Gastroesophageal sphincter (tissue), 4 donors: ENCODE measurements at regions not wholly inside any gene's neighbourhood (a gene's known extent, or its start where the extent isn't known, plus 50 kb on each side); places are given as distances from the start of the nearest gene placed in this dataset.
A peak's percentile ranks its signal among the peaks of the same experiment; 100 is the strongest.

Experiments
- ATAC-seq: fragments of 150-250 bp; one replicate; pipeline ENCODE4 v1.9.1; 2016; ENCODE audit warnings: mild to moderate bottlenecking, moderate library complexity
- H3K27ac ChIP-seq, 4 donors: fragments of 200-600 bp; sonication (generic) in 3 of 4; 1 replicate in 3 of 4; 2 replicates in 1 of 4; pipeline ENCODE4 v1.5.1; 2016 to 2019
- H3K27me3 ChIP-seq: fragments of 200-600 bp; sonication (generic); one replicate; pipeline ENCODE4 v1.5.1; 2019
- H3K36me3 ChIP-seq, 2 donors: fragments of 200-600 bp; sonication (generic); one replicate each; pipeline ENCODE4 v1.5.1; 2019; ENCODE audit warnings: control low read depth in 1 of 2
- H3K4me1 ChIP-seq, 3 donors: fragments of 200-600 bp; sonication (generic); 1 replicate in 2 of 3; 2 replicates in 1 of 3; pipeline ENCODE4 v1.5.1; 2016 to 2019; ENCODE audit warnings: control low read depth in 2 of 3
- H3K4me3 ChIP-seq, 2 donors: fragments of 200-600 bp; sonication (generic); one replicate each; pipeline ENCODE4 v1.5.1; 2019; ENCODE audit warnings: mild to moderate bottlenecking in 1 of 2, moderate library complexity in 1 of 2
- H3K9me3 ChIP-seq, 3 donors: fragments of 200-600 bp; sonication (generic); one replicate each; pipeline ENCODE4 v1.5.1; 2017 to 2019; ENCODE audit warnings: control low read depth in 2 of 3
- CTCF ChIP-seq, 4 experiments: fragments of 200-600 bp in 2 of 4; fragments of 450-650 bp in 2 of 4; sonication (generic) in 1 of 4; IDR thresholded peaks; one replicate each; pipeline ENCODE4 v1.5.1; 2017 to 2019; ENCODE audit warnings: antibody characterized with exemption in 4 of 4, mild to moderate bottlenecking in 2 of 4, moderate library complexity in 2 of 4
- EP300 ChIP-seq: sonication (generic); formaldehyde crosslinking; IDR thresholded peaks from one replicate; pipeline ENCODE4 v1.6.1; 2017; ENCODE audit warnings: antibody characterized with exemption, mild to moderate bottlenecking
- POLR2A ChIP-seq, 2 donors: fragments of 450-650 bp; IDR thresholded peaks; one replicate each; pipeline ENCODE4 v1.6.1; 2017; ENCODE audit warnings: antibody characterized with exemption in 2 of 2, mild to moderate bottlenecking in 2 of 2, moderate library complexity in 1 of 2
- POLR2AphosphoS5 ChIP-seq: sonication (generic); formaldehyde crosslinking; IDR thresholded peaks from one replicate; pipeline ENCODE4 v1.6.1; 2017; ENCODE audit warnings: antibody characterized with exemption
- WGBS, 2 donors: methylation state at CpG; one replicate each; pipeline ENCODE4 v1.1.5; 2018; ENCODE audit warnings: low coverage in 1 of 2; 5-methylcytosine and 5-hydroxymethylcytosine counted together

GRCh38 chr12:131260251-131260905 is 306.7 kb downstream of the ADGRD1 start:
- H3K4me3 ChIP-seq, result no peak overlapping the region
- ATAC-seq, result no peak

GRCh38 chr12:131260954-131261353 is 307.2 kb downstream of the ADGRD1 start:
- H3K4me1 ChIP-seq, result no peaks in the 10 kb centered on the region
- H3K36me3 ChIP-seq, result no peaks in the 10 kb centered on the region
- no peaks in the 10 kb centered on the region for H3K9me3 ChIP-seq
- no peak overlapping the region for H3K4me3 ChIP-seq
- ATAC-seq, result no peak
- H3K27ac ChIP-seq, result no peak overlapping the region
- TF ChIP-seq CTCF (IDR thresholded peaks at IDR 0.05) (no peak), EP300 (no peak), POLR2AphosphoS5 (no peak), POLR2A (IDR thresholded peaks at IDR 0.05) (no peak)
- 62% methylated on average over 6 of the region's 6 CpGs for WGBS, 2 donors
- H3K27me3 ChIP-seq, result peaks cover 4% of the 10 kb centered on the region

More at GRCh38 chr12:131260251-131260905, 306.7 kb downstream of the ADGRD1 start:
- Histone ChIP-seq H3K4me1 (no peaks in the 10 kb centered on the region), H3K36me3 (no peaks in the 10 kb centered on the region), H3K27ac (no peak overlapping the region), H3K9me3 (no peaks in the 10 kb centered on the region), H3K27me3 (peaks cover 4% of the 10 kb centered on the region)
- no peak for TF ChIP-seq POLR2AphosphoS5
- TF ChIP-seq EP300, result no peak
- no peak for TF ChIP-seq POLR2A (IDR thresholded peaks at IDR 0.05)
- WGBS, 2 donors, result 50 to 90% methylated on average over 2 to 8 of the region's 16 CpGs

- Histone ChIP-seq H3K27me3 (no peaks in the 10 kb centered on the region), H3K36me3 (no peaks in the 10 kb centered on the region), H3K27ac (no peak overlapping the region), H3K9me3 (no peaks in the 10 kb centered on the region), H3K4me3 (no peak overlapping the region), H3K4me1 (no peaks in the 10 kb centered on the region)
- TF ChIP-seq POLR2AphosphoS5 (no peak), CTCF (IDR thresholded peaks at IDR 0.05) (no peak), POLR2A (IDR thresholded peaks at IDR 0.05) (no peak), EP300 (no peak)
- ATAC-seq, result peak; percentile 34
- WGBS, 2 donors, result 81 to 93% methylated on average over 3 to 14 of the region's 17 CpGs
These were observed 308.2 kb downstream of the ADGRD1 start for GRCh38 chr12:131261906-131262305.

GRCh38 chr12:131263626-131264025 is 309.9 kb downstream of the ADGRD1 start:
- H3K9me3 ChIP-seq, result no peaks in the 10 kb centered on the region
- H3K4me1 ChIP-seq, result peaks cover 0 to 7% (median 5%) of the 10 kb centered on the region in 3 donors
- no peak overlapping the region for H3K4me3 ChIP-seq
- H3K27ac ChIP-seq, result no peak overlapping the region
- TF ChIP-seq POLR2A (IDR thresholded peaks at IDR 0.05) (no peak), EP300 (no peak), POLR2AphosphoS5 (no peak), CTCF (IDR thresholded peaks at IDR 0.05) (no peak)
- WGBS, 2 donors, result 66 to 81% methylated on average over 4 to 9 of the region's 10 CpGs
- H3K27me3 ChIP-seq, result no peaks in the 10 kb centered on the region
- ATAC-seq, result no peak
- no peaks in the 10 kb centered on the region for H3K36me3 ChIP-seq

GRCh38 chr12:131264635-131265034 is 310.9 kb downstream of the ADGRD1 start:
- no peak for ATAC-seq
- no peaks in the 10 kb centered on the region for H3K36me3 ChIP-seq
- peaks cover 0 to 7% (median 5%) of the 10 kb centered on the region in 3 donors for H3K4me1 ChIP-seq
- no peaks in the 10 kb centered on the region for H3K27me3 ChIP-seq
- H3K9me3 ChIP-seq, result no peaks in the 10 kb centered on the region
- 42 to 67% methylated on average over 3 to 8 of the region's 10 CpGs for WGBS, 2 donors
- H3K4me3 ChIP-seq, result no peak overlapping the region
- TF ChIP-seq EP300, result no peak
- no peak overlapping the region for H3K27ac ChIP-seq
